Activated CD8-positive, alpha-beta memory T cell treated with anti-CD3 and anti-CD28 coated beads for 1 hour (primary cell): ENCODE measurements at regions not wholly inside any gene's neighbourhood (a gene's known extent, or its start where the extent isn't known, plus 50 kb on each side); places are given as distances from the start of the nearest gene placed in this dataset.
"Not testable (repeated sequence)": the region's sequence is repeated elsewhere in the genome, so short reads cannot be mapped to it uniquely, and the experiment has no call there.

Experiments used
- DNase-seq, 2 donors: peaks; one replicate each; pipeline ENCODE4 v3.0.0-alpha.2; 2020; ENCODE audit warnings: low read depth in 1 of 2; ENCODE audit errors: extremely low read depth in 1 of 2

DNA sequence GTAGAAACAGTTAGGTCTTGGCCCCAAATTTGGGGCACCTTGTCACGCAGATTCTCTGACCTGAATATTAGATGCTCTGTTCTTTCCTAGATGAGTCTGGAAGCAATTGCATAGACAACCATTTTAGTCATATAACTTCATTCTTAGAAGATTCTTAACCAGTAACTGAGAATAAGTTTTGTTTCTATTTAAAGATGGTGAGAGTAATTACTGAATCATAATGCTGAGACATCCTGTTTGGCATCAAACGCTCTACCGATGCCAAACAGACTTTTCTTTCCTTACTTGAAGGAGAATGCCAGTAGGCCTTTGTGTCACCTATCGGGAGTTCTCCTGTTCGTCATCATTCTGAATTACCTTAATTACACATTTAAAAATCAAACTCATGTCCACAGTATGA lies 131.6 kb upstream of the ID4 start:
- DNase-seq: no peak

DNA sequence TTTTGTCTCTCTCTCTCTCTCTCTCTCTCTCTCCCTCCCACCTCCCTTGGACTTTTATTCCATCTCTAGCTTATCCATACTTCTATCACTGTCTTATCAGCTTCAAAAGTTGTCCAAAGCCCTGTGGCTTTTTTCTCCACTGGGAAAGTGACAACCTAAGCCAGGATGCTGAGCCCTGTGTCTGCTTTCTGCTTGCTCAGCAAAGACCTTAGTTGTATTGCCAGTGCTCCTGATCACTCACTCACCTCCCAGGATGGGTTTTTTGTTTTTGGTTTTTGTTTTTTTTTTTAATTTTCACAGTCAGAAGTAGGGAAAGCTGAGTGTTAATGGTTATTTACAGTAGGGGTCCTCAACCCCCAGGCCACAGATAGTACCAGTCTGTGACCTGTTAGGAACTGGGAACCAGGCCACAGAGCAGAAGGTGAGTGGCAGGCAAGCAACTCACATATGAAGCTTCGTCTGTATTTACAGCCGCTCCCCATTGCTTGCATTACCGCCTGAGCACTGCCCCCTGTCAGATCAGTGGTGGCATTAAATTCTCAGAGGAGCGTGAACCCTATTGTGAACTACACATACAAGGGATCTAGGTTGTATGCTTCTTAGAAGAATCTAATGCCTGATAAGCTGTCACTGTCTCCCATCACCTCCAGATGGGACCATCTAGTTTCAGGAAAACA lies 125.0 kb upstream of the ID4 start:
- DNase-seq: no peak

DNA sequence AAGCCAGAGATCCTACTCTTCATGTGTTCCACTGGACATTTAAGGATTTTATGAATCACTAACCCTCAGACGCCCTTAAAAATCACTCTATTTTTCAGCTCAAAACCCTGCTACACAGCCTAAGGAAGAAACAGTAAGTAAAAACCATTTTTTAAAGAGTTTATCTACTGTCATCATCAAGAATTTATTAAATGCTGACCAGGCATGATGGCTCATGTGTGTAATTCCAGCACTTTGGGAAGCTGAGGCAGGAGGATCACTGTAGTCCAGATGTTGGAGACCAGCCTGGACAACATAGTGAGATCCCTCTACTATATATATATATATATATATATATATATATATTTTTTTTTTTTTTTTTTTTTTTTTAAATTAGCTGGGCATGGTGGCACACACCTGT lies 124.2 kb upstream of the ID4 start:
- no peak for DNase-seq

DNA sequence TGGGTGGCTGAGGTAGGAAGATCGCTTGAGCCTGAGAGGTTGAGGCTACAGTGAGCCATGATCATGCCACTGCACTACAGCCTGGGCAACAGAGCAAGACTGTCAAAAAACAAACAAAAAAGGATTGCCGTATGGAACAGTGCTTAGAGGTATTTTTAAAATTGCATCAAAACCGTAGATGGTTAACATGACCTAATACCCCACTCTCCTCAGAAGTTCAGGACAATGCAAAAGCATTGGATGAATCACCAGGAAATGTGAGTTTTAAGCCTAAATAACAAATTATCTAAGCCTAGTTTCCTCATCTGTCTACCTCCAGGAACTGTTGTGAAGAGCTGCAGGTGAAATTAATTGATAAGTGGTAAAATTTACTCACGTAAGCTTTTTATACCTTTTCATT lies 123.8 kb upstream of the ID4 start:
- no peak for DNase-seq

DNA sequence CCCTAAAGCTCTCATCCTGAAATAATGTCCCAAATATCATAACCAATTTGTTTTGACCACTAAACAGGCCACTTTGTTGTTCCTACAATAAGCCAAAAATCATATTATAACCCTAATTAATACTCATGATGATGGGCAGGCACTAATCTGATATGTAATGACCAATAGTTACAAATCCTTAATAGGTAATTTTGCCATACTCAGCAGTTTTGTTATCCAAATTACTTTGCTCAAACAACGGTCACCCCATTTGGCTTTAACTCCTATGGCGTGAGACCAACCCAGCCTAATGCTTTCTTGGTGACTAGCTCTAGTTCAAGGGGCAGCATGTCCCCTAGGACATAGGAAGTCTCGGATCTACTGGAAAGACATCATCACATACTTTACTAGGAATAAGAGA lies 123.2 kb upstream of the ID4 start:
- DNase-seq: no peak

DNA sequence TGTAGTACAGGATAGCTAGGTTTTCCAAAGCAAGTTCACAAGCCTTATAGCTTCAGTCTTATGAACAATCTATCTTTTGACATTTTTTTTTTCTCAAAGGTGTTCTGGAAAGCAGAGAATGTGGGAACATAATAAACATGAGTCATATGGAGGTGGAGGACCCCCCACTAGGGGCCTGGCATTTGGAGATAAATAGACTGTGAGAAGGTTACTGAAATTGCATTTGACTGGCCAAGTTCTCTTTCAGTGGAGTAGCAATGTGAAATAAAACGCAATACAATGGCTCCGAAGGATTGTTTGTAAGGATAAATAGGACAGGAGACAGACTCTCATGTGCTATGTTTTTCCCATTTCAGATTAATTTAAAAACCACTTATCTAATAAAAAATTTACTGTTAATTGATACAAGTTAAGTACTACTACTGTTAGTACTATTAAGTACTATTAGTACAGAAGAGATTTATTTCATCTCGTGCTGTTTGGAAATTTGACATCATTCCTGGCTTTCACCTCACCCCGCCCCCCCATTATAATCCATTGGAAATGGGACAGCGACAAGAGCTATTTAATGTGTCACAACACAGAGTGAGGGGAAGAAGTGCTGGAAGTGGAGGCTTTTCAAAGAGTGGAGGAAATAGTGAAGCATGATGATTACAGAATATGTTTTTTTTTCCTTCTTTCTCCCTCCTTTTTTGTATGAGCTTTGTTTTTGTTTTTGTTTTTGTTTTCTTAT lies 122.6 kb upstream of the ID4 start:
- DNase-seq: no peak

DNA sequence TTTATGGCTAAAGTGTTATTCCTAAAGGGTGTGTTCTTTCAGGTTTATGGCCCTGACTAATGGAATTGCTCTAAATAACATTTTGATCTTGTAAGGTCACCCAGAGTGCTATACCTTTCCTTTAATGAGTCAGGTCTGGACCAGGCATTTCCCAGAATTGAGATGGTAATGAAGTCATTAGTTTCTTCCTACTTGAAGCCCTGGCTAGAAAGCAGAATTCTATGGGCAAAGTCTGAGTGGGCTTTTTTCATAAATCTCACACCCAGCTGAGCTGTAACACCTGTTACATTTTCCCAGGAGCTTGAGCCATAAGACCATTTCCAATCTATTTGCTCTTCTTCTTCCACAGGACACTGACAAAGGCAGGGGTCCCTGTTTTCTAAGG lies 122.0 kb upstream of the ID4 start:
- no peak for DNase-seq

DNA sequence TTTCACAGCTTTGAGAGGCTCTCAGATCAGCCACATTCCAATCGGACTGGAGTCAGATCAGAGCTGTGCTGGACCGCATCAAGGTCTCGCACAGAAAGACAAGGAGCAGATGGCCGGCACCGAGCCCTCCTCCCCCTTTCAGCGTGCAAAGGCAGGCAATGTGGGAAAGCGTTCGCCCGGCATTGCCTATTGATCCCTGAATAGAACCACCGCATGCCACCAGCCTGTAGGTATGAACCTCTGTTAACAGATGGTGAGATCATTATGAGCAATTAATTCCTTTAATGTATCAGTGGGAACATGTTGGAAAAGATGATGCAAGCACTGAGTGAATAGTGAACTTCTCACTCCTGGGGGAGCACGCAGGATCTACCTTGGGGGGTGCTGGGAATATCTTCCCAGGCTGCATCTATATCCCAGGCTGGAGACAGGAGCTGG lies 117.5 kb upstream of the ID4 start:
- DNase-seq: no peak

DNA sequence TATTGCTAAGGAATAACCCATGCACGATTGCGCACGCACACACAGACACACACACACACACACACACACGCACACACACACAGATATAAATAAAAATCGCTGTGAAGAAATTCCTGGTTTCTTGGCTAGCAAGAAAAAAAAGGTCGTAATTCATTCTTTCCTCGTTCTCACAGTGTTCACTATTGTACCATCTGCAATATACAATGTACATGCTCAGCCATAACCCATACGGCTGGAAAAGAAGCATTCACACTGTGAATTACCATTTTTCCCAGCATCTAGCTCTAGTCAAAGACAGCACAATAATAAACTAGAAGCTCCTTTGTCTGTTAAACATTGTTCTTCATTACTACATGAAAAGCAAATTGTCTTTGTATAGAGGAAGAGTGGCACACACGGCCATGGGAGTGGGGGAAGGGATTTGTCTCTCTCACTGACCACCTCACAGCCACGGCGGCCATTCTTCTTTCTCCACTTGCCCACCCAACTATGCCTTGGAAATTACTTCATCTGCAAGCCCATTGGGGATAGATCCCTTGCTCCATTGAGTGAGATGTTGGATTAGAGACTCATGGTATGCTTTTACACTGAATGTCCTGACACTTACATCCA lies 115.3 kb upstream of the ID4 start:
- DNase-seq: no peak

DNA sequence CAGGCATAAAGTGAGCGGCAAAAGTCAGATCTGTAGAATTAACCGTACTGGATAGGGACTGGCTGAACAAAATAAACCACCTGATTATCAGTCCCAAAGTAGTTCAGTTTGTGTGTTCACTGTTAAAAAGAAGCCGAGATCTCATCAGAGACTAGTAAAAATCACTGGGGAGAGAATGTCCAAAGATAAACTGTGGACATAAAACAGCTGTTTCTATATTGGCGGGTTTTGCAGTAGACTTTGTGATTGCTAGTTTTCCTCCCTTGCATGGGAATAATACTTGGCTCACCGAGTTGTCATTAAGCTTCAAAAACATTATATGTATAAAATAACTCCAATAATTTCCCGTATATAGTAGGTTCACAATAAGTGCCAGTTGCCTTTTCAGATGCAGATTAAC lies 114.2 kb upstream of the ID4 start:
- DNase-seq: no peak

DNA sequence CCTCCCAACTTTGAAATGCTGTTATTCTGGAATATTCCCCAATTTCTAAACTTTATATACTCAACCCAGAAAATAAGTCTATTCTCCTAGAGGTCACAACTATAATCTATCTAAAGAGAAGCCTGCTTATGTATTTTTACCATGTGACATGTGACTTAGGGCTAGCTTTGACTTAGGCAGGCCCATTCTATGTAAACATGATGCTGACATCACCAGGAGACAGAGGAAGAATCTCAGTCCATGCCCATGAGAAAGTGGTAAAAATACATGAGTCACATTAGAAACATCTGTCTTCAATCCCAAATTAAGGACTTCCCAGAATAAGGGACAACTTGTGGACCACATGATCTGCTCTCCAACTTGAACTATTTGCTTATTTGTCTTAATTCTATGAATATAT lies 113.6 kb upstream of the ID4 start:
- no peak for DNase-seq

DNA sequence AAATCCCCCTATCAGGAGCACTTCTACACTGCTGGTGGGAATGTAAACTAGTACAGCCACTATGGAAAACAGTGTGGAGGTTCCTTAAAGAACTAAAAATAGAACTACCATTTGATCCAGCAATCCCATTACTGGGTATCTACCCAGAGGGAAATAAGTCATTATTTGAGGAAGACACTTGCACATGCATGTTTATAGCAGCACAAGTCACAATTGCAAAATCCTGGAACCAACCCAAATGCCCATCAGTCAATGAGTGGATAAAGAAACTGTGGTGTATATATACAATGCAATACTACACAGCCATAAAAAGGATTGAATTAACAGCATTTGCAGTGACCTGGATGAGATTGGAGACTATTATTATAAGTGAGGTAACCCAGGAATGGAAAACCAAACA lies 111.7 kb upstream of the ID4 start:
- DNase-seq: not testable (repeated sequence)

DNA sequence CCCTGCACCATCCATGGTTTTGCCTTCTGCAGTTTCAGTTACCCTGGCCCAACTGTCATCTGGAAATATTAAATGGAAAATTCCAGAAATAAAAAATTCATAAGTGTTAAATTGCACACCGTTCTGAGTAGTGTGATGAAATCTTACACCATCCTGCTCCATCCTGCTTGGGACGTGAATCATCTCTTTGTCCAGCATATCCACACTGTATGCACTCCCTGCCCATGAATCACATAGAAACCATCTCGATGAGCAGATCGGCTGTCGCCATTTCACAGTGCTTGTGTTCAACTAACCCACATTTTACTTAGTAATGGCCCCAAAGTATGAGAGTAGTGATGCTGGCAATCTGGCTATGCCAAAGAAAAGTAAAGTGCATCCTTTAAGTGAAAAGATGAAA lies 105.9 kb upstream of the ID4 start:
- no peak for DNase-seq

DNA sequence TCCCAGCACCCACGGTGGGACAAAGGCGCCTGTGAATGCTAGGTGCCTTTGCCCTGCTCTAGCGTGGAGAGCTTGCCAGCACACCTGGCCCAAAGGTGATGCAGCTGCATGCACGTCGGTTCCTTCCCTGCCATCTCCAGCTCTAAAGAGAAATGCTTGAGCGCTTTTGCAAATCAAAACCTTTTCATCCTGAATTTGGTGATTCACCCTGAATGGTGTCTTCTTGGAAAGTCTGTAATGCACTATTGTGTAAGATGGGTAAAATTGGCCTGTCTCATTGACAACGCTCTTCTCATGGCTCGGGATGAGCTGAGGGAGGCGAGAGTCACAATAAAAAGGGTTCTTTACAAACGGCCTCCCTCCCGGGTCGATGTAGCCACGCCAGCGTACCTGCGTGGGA lies 103.1 kb upstream of the ID4 start:
- no peak for DNase-seq

DNA sequence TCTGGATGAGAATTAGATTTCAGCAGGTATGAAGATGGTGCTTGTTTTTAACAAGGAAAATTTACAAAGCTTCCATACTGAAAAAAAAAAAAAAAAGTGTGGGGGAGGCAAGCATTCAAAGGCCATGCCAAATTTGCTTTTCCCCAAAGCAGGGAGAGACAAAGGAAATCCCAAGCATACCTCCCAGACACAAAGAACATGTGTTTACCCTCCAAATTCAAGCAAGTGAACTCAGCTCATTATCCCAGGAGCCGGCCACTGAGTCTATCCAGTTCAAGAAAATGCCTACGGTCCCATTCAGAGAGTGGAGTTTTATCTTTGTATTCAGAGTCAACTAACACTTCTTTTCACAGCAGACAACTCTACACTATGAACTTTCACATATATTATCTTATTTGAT lies 102.7 kb upstream of the ID4 start:
- no peak for DNase-seq

DNA sequence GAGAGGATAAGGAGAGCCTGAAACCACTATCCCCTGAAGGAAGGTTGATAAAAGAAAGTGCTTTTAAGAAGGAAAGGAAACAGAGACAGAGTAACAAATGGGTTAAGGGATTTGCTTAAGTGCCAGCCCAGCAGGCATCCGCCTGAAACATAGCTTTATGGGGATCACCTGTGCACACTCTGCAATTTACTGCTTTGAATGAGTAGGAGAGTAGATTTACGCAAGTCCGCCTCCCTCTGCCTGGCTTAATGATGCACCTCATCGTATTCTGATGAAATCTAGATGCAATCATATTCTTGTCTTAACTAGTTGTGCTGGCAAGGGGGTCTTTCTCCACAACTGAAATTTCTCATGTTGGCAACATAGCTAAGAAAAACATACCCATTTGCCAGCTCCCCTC lies 101.1 kb upstream of the ID4 start:
- no peak for DNase-seq

DNA sequence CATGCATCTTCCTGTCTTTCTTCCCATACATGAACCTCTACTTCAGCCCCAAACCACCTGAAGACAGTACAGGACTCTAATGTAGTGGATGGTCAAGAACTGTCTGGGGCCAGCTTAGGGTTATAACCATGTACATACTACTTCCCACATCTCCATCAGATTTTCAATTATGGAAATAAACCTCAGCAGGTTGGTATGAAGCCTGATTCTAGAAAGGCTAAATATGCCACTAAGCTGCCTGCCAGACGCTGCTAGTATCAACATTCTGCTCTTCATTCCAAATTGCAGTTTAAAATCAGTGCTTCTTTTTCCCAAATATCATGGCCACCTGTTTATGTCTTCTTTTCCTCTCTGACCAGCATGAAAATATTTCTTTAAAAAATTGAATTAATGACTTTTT lies 99.2 kb upstream of the ID4 start:
- no peak for DNase-seq

DNA sequence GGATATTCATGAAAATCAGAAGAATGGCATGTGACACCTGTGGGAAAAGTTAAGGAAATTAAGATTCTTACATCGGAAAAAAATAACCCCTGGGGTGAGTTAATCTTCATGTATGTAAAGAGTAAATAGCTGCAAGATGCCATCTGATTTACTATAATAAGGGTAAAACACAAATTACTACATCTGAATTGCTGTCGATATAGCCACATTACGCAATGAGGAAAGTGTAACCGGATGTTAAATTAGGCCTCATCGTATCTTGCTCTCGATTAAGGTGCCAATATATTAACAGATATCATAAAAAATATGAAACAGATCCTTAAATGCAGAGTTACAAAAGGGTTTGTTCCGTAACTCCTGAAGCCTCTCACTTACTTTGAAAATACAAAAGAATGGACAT lies 87.4 kb upstream of the ID4 start:
- no peak for DNase-seq

DNA sequence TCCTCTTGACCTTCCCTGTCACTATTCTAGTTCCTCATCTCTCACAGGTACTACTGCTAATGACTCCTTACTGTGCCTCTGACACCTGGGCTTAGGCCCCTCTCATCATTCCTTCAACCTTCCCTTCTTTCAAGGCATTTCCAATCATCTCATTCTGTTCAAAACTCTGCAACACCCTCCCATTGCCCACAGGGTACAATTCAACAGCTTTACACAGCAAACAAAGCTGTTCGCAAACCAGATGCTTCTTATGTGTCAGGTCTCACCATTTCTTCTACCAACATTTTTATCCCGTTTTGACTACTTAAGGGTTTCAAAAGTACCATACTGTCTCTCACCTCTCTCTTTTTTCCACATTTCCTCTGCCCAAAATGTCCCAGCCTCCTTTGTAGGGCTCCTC lies 84.4 kb upstream of the ID4 start:
- DNase-seq: no peak

DNA sequence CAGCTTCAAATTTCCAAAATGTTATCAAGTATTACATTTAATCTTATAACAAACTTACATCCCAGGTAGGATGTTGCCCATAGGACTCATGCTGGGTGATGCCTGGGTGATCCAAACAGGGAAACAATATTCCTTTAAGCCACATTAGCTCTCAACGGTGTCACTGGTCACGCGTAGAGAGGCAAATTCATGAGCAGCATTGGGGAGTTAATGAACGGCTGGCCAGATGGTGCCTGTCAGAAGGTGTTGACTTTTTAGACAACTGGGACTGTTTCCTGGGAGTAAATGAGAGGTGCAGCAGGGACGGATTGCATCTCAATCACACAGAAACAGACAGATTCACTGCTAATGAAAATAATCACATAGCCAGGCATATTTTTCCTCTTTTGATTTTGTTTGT lies 83.3 kb upstream of the ID4 start:
- no peak for DNase-seq

DNA sequence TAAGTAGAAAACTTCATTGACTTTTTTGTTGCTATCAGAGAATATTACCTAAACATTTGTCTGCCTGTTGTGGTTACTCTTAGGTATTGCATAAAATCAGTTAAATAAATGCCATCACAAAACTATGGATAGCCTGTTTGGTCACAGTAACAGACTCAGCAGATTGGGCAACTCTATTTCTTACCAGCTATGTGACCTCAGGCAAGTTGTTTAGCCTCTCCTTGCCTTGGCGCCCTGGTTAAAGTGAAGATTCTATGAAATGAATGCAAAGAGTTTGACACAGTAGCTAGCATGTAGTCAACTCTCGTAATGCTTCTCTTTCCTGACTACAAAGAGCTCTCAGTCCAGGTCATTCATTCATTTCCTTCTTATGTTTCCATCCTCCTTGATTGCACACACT lies 82.5 kb upstream of the ID4 start:
- DNase-seq: no peak

DNA sequence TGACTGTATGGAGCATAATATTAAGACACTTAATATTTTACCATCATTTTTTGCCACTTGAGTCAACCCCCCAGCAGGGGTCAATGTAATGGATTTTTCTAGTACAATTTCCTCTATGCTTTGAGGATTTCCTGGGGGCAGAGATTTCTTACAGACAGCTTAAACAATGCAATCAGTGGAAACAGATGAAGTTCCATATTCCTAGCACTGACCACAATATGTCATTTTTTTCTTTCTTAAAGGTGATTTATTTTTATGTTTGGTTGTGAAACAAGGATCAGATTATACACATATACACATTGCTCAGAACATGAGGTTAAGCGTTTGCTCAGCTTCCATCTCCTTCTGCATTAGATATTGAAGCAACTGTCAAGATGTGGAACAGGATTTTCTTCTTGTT lies 82.0 kb upstream of the ID4 start:
- no peak for DNase-seq

DNA sequence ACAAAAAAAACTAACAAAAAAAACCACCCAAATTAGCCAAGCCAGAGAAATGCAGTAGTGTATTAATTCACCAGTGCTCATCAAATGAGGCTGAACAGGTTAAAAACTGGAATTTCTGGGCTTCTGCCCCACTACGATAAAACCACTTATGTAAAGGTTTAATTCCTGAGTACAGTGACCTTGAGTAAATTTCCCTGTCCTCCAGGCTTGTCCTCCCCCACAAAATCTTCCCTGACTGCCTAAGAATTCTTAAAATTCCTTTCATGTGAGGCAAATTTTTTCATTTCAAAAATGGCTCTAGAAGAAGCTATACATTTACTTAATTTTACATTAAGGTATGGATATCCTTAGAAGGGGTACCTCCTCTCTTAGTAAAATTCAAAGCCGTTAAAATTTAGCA lies 80.1 kb upstream of the ID4 start:
- no peak for DNase-seq
